Stimulated activated naive CD4-positive, alpha-beta T cell treated with Interleukin-2 at 50 U/mL for 16 hours (primary cell): ENCODE measurements at regions not wholly inside any gene's neighbourhood (a gene's known extent, or its start where the extent isn't known, plus 50 kb on each side); places are given as distances from the start of the nearest gene placed in this dataset.
"Not testable (repeated sequence)": the region's sequence is repeated elsewhere in the genome, so short reads cannot be mapped to it uniquely, and the experiment has no call there.

ENCODE experiments used
- DNase-seq: peaks from one replicate; lab custom pipeline; 2025; lab: John Stamatoyannopoulos, UW

DNA sequence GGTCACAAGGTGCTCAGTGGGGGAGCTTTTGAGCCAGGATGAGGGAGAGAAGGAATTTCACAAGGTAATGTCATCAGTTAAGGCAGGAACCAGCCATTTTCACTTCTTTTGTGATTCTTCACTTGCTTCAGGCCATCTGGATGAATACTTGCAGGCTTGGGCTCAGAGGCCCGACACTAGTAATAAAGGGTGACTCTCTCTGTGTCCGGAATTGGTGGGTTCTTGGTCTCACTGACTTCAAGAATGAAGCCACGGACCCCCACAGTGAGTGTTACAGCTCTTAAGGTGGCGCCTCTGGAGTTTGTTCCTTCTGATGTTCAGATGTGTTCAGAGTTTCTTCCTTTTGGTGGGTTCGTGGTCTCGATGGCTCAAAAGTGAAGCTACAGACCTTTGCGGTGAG, 131.8 kb upstream of the RXFP2 start:
- DNase-seq: not testable (repeated sequence)

DNA sequence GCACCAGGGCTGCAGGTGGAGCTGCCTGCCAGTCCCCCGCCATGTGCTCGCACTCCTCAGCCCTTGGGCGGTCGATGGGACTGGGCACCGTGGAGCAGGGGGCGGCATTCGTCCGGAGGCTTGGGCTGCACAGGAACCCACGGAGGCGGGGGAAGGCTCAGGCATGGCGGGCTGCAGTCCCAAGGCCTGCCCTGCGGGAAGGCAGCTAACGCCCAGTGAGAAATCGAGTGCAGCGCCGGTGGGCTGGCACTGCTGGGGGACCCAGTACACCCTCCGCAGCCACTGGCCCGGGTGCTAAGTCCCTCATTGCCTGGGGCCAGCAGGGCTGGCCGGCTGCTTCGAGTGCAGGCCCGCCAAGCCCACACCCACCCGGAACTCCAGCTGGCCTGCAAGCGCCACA, 130.5 kb upstream of the RXFP2 start:
- DNase-seq: not testable (repeated sequence)

DNA sequence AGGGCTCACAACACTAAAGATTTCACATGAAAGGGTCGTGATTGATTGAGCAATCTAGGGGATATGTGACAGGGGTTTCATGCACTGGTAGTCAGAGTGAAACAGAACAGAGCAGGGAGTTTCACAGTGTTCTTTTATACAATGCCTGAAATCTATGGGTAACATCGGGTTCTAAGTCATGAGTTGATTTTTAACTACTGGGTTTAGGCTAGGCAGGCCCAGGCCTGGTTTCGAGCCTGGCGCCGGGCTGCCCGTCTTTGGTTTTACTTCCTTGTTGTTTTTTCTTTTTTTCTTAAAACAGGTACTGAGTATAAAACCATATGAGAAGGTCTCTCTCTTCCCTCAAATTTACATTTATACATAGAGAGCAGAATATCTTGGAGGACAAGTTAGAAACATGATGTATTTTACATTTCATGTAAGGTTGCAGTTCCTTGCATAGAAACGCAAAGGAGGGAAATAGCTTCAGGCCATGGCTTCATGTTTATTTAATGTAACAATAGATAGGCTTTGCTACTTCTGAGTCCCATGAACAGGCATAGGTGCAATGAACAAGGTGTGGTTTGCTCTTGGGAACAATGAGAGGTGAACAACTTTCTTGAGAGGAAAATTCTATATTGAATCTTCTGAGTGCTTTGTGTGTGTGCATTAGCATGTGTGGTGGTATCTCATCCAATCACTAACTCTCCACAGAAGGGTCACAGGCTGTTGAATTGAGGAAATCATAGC, 128.9 kb upstream of the RXFP2 start:
- DNase-seq: no peak

DNA sequence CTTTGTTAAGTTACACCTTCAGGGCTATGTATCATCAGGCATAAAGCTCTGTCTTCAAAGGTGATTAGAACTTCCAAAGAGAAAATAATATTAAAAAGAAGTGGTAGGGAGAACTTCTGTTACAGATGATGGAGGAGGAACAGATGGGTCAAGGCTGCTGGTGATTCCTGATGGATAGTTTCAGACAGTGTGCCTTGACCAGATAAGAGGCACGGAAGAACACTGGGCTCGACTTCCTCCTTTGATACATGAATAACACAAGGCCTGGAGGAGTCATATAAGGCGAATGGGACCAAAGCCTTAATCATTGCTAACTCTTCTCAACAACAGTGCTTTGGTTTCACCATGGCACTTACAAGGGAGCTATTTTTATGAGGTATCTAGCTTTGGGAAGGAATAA, 128.1 kb upstream of the RXFP2 start:
- no peak for DNase-seq

DNA sequence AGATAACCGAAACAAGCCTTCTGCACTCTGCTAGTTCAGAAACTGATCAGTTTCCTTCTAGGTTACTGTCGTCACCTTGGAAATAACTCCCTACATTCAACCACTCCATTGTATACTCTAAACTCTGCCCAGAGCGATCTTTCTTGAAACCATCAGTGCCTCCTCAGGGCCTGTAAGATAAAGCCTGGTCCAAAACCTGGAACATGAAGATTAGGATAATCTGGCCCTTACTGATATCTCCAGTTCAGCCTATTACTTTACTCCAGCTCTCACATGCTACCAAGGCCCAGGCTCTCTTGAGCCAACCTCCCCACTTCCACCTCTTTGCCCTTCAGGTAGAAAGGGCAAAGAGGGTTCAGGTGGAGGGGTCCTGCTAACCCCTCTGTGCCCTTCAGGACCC, 125.3 kb upstream of the RXFP2 start:
- no peak for DNase-seq

DNA sequence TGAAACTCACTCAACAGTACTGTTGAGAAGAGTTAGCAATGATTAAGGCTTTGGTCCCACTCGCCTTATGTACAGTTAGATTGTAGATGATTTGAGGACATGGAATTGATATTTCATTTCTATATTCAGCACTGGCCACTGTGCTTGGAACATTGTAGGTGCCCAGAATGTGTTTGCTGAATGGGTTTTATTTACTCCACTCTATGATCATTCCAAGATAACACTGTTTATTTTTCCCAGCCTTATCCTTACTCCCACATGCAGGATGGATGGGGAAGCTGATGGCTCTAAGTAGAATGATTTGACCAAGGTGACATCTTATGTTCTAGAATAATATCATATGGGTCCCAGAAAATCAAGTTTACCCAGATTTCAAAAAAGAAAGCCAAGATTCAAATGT, 124.6 kb upstream of the RXFP2 start:
- no peak for DNase-seq

DNA sequence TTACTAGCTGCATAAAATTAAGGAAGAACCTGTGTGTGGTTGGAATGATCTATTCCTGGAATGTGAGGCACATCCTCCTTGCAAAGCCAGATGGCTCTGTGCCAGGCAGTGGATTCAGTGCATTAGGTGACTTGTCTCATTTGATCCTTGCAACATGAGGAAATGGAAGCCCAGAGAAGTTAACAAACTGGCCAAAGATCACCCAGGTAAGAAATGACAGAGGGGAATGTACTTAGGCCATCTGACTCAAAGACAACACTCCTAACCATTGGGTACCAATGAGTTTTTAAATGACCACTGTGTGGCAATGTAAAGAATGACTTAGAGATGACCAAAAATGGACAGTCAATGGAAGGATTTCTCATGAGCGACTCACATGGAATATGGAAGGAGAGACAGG, 114.2 kb upstream of the RXFP2 start:
- no peak for DNase-seq

DNA sequence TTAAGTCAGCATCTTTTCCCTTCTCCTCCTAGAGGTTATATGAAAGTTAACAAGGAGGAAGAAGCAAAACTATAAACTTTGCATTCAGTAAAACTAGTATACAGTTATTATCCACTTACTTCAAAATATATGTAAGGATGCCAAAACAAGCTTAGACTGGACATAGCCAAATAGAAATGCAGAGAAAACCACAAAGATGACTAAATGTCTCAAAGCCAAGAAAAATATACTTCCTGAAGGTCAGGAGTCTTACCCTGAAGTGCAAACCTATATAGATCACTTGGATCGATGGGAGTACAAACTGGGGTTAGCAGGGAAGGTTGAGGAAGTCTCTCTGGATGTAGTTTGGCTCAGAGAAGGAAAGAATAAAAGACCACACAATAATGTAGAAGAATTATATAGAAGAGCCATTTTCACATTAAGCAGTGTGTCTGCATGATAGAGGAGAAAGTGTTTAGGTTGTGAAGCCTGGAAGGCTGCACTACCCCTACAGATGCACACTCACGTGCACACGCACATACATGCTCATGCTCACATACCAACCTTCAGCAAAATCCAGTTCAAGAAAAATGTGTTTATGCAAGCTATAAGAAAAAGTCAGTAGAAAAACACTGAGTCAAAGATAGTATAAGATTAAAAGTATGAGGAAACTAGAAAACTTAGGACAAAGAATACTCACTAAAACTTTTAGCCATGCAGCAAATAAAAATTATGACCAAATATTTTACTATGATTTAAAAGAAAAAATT, 112.1 kb upstream of the RXFP2 start:
- no peak for DNase-seq

DNA sequence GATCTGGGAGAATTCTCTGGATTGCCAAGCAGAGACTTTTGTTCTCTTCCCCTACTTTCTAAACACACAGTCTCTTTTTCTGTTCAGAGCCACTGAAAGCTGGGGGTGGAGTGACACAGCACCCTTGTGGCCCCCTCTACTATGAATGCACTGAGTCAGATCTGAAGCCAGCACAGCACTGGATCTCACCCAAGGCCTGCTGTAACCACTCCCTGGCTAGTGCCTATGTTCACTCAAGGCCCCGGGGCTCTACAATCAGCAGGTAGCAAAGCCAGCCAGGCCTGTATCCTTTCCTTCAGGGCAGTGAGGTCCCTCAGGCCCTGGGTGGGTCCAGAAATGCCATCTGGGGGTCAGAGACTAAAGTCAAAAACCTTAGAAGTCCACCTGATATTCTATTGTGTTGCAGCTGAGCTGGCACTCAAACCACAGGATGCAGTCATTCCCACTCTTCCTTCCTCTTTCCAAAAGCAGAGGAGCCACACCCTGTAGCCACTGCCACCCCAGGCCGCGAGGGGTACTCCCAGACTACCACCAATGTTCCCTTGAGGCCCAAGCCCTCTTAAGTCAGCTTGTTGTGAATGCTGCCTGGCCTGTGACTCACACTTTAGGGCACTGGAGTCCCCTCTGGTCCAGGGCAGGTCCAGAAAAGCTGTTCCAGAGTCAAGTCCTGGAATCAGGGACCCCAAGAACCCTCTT, 110.1 kb upstream of the RXFP2 start:
- no peak for DNase-seq

DNA sequence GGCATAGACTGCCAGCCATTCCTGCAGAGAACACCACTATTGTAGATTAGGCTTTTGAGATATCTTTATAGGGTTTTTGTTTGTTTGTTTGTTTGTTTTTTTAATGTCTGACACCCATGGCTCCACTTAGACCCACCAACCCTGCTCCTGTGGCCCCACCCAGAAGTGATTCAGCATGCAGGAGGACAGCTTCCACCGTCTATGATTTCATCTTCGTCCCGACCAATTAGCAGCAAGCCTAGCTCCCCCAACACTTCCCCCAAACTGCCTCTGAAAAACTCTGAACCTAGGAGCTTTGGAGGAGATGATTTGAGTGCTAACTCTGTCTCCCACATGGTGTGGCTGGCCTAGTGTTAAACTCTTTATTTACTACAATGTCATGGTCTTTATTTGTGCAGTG, 108.3 kb upstream of the RXFP2 start:
- DNase-seq: no peak

DNA sequence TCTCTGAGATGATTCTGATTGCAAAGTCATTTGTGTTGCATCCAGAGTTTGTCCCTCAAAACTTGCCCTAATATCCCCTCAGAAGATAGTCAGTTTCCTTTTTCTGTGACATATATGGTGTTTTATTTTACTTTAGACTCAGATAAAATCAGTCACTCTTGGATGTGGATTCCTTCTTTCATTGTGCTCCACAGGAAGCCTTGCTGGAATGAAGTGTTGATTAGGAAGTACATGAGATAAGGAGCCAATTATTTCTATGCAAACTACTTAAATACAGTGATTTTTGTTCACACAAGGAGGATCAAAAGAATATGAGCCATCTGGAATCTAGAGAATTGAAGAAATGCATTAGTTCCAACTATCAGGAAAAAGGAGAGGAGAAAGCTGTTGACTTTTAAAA, 107.6 kb upstream of the RXFP2 start:
- no peak for DNase-seq

DNA sequence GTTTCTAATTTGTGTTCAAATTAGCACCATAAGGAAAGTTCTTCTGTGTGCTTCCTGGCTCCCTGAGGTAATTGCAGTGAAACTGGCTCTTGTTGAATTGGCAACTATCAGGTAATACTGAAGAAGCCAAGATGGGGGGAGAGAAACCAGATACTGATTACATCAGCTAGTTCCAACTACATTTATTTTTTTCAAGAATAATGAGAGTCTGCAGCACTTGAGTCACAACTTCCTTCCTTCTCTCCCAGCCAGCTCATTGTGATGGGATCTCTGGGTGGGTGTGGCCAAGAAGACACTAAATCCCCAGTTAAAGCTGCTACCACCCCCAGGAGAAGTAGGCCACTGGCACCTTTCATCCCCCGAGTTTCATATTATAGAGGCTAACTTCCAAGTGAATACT, 100.7 kb upstream of the RXFP2 start:
- DNase-seq: no peak

DNA sequence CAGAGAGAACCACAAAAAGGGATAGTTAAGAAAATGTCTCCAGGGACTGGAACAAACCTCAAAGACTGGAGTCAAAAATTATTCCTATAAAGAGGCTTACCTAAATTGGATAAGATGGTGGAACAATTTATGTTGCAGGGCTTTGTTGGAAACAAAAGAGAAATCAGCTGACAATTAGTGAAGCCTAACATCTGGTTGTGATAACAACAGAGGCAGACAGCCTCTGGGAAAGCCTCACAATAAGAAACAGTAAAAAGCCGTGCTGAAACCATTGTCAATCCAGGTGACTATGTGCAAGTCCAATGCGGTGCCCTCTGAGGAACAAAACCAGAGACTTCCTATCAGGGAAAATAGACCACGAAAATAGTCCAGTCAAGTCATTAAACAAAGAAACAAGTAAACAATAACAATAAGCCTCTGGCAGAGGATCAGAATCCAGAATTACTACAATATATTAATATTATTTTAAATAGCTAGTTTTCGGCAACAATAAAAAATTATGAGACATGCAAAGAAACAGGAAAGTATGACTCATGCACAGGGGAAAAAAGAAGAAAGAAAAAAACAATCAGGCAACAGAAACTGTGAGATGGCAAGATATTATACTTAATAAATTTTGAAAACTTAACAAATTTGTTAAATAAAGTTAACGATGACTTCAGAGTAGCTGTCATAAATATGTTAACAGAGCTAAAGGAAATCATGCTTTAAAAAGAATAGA, 99.7 kb upstream of the RXFP2 start:
- no peak for DNase-seq

DNA sequence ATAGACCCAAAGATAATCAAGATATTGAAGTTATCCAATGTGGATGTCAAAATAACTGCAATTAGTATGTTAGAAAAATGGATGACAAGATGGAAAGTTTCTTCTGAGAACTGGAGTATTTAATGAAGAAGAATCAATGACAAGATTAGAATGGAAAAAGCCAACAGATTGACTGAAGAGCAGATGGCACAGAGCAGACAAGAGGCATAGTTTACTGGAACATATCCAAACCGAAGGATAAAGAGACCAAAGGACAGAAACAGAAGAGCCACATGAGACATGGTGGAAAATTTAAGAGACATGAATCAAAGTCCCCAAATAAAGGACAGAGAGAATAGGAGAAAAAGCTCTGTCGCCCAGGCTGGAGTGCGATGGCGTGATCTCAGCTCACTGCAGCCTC, 89.6 kb upstream of the RXFP2 start:
- no peak for DNase-seq

DNA sequence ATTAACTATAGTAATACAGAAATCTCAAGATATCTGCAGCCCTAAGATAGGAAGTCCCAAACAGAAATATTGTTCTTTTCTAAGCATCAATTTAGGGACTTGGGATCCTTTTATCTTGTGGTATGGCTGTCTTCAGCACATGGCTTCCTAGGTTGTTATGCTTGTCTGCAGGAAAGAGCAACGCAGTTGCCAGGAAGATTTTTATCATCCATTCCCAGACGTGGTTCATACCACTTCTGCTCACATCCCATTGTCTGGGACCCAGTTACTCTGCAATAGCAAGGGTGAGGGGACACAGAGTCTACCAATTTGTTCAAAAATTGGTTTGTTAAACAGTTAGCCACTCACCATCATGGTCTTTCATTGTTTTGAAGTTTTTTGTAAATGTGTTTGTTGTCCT, 85.6 kb upstream of the RXFP2 start:
- no peak for DNase-seq

DNA sequence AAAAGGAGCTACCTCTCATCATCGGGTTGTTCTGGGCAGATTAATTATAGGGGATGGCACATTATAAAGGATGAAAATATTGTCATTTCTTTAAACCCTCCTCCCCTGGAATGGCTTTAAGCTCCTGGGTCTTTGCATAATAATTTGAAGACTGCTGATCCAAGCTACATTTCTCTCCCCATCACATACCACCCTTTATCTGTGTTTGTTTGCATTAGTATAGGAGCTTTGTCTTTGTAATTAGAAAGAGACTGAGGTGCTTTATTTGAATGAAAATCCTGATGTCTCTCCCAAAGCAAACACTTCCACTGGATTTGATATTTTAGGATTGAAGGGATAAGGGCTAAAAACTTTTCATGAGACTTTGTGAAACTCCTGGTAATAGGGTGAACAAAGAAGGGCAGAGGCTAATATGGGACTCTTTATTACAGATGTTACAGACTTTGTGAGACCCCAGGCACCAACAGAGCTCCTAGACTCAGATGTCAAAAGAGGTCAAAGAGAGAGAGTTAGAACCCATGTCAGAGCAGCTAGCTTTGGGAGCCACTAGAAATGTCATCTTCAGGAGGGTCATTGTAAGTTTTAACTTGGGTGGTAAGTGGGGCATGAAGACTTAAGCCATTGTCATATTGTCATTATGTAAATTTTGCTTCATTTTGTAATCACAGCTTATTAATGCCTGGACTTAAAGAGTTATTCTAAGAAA, 75.3 kb upstream of the RXFP2 start:
- DNase-seq: no peak

DNA sequence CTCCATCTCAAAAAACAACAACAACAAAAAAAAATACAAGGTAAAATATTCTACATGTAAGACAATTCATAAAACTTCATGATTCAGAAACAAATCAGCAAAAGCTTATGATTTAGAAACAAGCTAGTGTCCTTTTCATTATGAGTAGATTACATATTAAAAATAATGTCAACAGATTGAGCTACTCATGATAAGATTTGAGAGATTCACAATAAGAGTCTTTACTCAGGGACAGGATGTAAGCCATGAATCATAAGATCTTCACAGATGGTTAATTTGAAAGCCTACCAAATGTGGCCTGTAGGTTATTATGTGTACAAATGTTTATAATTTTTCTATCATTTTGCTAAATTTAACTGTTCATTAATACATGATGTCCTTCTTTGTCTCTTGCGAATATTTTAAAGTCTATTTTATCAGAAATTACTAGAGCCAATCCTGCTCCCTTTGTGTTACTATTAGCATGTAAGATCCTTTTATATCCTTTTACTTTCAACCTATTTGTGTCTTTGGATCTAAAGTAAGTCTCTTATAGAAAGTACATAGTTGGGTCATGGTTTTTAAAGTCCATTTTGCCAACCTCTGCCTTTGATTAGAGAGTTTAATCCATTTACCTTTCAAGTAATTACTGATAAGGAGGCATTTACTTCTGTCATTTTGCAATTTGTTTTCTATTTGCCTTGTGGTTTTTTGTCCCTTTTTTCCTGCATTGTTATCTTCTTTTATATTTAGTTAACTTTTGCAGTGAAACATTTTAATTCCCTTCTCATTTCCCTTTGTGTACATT, 68.3 kb upstream of the RXFP2 start:
- DNase-seq: no peak

DNA sequence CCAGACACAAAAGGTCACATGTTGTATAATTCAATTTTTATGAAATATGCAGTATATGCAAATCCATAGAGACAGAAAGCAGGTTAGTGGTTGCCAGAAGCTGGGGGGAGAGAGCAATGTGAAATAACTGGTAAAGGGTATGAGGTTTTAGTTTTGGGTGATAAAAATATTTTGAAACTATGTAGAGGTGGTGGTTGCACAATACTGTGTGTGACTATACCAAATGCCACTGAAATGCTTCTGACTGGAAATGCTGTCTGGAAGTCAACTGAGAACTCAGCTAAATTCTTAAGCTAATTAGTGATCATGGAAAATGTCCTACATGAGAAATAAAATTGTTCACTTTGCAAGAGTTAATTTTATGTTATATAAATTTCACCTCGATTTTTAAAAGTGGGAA, 65.3 kb upstream of the RXFP2 start:
- no peak for DNase-seq

DNA sequence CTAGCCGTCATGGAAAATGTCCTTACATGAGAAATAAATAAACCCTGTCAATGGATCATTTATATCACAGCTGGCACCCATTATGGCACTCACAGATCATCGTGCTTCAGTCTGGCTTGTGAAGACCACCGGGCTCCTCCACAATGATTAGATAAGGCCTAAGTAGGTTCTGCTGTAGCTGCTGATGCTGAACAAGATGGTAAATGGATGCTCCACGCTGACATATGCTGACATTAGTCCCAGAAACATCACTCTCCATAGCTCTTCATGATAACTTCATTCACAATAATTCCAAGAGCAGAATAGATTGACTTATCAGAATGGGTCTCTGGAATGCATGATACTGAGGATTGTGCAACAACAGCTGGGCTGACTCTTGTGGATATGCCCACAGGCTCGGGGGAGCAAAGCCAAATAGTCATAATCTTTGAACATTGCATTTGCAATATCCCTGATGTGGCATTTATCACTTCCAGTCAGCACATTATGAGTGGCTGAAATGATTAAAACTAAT, 63.8 kb upstream of the RXFP2 start:
- no peak for DNase-seq

DNA sequence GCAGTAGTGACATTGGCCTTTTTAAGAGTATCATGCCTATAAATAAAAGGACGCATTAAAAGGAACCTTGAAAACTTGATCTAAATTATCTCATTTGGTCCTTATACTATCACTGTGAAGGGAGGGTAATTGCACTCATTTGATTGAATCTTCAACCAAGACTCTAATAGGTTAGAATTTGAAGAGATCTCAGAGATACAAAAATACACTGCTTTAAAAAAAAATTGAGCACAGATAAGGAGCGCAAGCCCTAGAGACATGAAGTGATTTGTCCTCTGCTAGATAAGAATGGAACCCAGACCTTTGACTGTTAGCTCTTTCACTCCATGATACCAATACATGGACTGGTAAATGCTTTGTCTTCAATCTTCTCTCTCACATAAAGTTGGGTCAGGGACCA, 58.2 kb upstream of the RXFP2 start:
- no peak for DNase-seq

DNA sequence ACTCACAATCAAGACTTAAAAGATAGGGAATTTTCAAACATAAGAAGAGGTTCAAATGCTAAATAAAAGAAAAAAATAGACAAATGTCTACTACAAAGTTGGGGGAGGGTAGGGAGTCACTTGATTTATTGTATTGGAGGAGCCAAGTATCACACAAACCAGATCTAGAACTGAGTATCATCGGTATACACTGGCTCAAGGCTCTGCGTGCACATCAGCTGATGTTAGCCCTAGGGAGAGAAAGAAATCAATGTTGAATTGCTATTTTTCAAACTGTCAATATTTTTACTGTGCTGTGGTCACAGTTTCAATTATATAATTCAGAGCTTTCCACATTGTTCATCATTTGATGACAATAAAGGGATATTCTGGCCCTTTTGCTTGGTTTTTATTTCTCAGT, 54.9 kb upstream of the RXFP2 start:
- no peak for DNase-seq
